ENCODE measurements at regions not wholly inside any gene's neighbourhood (a gene's known extent, or its start where the extent isn't known, plus 50 kb on each side); places are given as distances from the start of the nearest gene placed in this dataset.

- no peak for DNase-seq (ENCODE audit: low spot score)
- FAIRE-seq, result peak; percentile 61
Observed at GRCh38 chr1:43065616-43066399, 106.3 kb downstream of the EBNA1BP2 start.

GRCh38 chr1:43065191-43065590 is 106.5 kb upstream of the SLC2A1 start:
- FAIRE-seq (no peak), DNase-seq (ENCODE audit: low spot score) (no peak)

- FAIRE-seq, result peak; percentile 17
- DNase-seq (ENCODE audit: low spot score), result no peak
Observed at GRCh38 chr1:43063394-43064219, 104.9 kb upstream of the SLC2A1 start.

GRCh38 chr1:43062527-43063095 is 103.9 kb upstream of the SLC2A1 start:
- DNase-seq (ENCODE audit: low spot score), result no peak
- peak; percentile 84 for FAIRE-seq

- FAIRE-seq, result peak; percentile 67
Observed at GRCh38 chr1:43061757-43062156, 103.1 kb upstream of the SLC2A1 start.

GRCh38 chr1:43059640-43060574 is 101.2 kb upstream of the SLC2A1 start:
- FAIRE-seq (no peak), DNase-seq (ENCODE audit: low spot score) (no peak)

More at GRCh38 chr1:43061757-43062156, 103.1 kb upstream of the SLC2A1 start:
- no peak for DNase-seq (ENCODE audit: low spot score)

GRCh38 chr1:43058545-43059360 is 100.1 kb upstream of the SLC2A1 start:
- DNase-seq (ENCODE audit: low spot score) (peak; percentile 87), FAIRE-seq (peak; percentile 35)

GRCh38 chr1:43058056-43058455 is 99.4 kb upstream of the SLC2A1 start:
- FAIRE-seq (no peak), DNase-seq (ENCODE audit: low spot score) (no peak)

- no peak for DNase-seq (ENCODE audit: low spot score)
- peak; percentile 98 for FAIRE-seq
Observed at GRCh38 chr1:43057567-43057966, 98.9 kb upstream of the SLC2A1 start.

GRCh38 chr1:43056981-43057391 is 98.3 kb upstream of the SLC2A1 start:
- FAIRE-seq (peak; percentile 74), DNase-seq (ENCODE audit: low spot score) (no peak)

- FAIRE-seq (no peak), DNase-seq (ENCODE audit: low spot score) (no peak)
Observed at GRCh38 chr1:43056460-43056859, 97.8 kb upstream of the SLC2A1 start.

GRCh38 chr1:43054961-43055360 is 96.3 kb upstream of the SLC2A1 start:
- DNase-seq (ENCODE audit: low spot score) (no peak), FAIRE-seq (no peak)

GRCh38 chr1:43052786-43053439 is 94.2 kb upstream of the SLC2A1 start:
- DNase-seq (ENCODE audit: low spot score) (no peak), FAIRE-seq (no peak)

GRCh38 chr1:43052322-43052721 is 93.7 kb upstream of the SLC2A1 start:
- FAIRE-seq (no peak), DNase-seq (ENCODE audit: low spot score) (no peak)

GRCh38 chr1:43049481-43049880 is 90.8 kb upstream of the SLC2A1 start:
- no peak for FAIRE-seq
- no peak for DNase-seq (ENCODE audit: low spot score)

- FAIRE-seq, result no peak
- no peak for DNase-seq (ENCODE audit: low spot score)
Observed at GRCh38 chr1:43048601-43049011, 89.9 kb upstream of the SLC2A1 start.

- DNase-seq (ENCODE audit: low spot score) (no peak), FAIRE-seq (peak; percentile 37)
Observed at GRCh38 chr1:43047135-43047534, 88.5 kb upstream of the SLC2A1 start.

- FAIRE-seq (peak; percentile 32), DNase-seq (ENCODE audit: low spot score) (no peak)
Observed at GRCh38 chr1:43044572-43045361, 86.1 kb upstream of the SLC2A1 start.

- DNase-seq (ENCODE audit: low spot score) (no peak), FAIRE-seq (no peak)
Observed at GRCh38 chr1:43043695-43044094, 85.0 kb upstream of the SLC2A1 start.
